Skeletal muscle tissue (tissue), 3 donors: ENCODE measurements at regions not wholly inside any gene's neighbourhood (a gene's known extent, or its start where the extent isn't known, plus 50 kb on each side); places are given as distances from the start of the nearest gene placed in this dataset.

Experiments used
- H3K27ac ChIP-seq: one replicate; pipeline ENCODE4 v1.7.0; 2013; ENCODE audit warnings: mild to moderate bottlenecking, low read depth, low read length, inconsistent platforms
- H3K27me3 ChIP-seq, 3 donors: one replicate each; pipeline ENCODE4 v1.7.0; 2013; ENCODE audit warnings: low read length in 3 of 3; ENCODE audit not compliant: control insufficient read depth in 3 of 3, insufficient read depth in 3 of 3
- H3K36me3 ChIP-seq, 3 donors: one replicate each; pipeline ENCODE4 v1.7.0; 2013; ENCODE audit warnings: low read length in 3 of 3; ENCODE audit not compliant: control insufficient read depth in 3 of 3, insufficient read depth in 3 of 3
- H3K4me1 ChIP-seq, 3 donors: one replicate each; pipeline ENCODE4 v1.7.0; 2013; ENCODE audit warnings: low read length in 3 of 3, mild to moderate bottlenecking in 3 of 3; ENCODE audit not compliant: control insufficient read depth in 3 of 3, insufficient read depth in 3 of 3
- H3K4me3 ChIP-seq, 3 donors: one replicate each; pipeline ENCODE4 v1.7.0; 2013; ENCODE audit warnings: low read length in 3 of 3
- H3K9ac ChIP-seq, 3 donors: one replicate each; pipeline ENCODE4 v1.7.0; 2013; ENCODE audit warnings: low read length in 3 of 3, mild to moderate bottlenecking in 3 of 3, moderate library complexity in 2 of 3, low read depth in 1 of 3
- H3K9me3 ChIP-seq, 3 donors: one replicate each; pipeline ENCODE4 v1.7.0; 2013; ENCODE audit warnings: low read length in 3 of 3; ENCODE audit not compliant: control insufficient read depth in 3 of 3
- donor health status: Osteomylitis.

- Histone ChIP-seq H3K27ac (no peak overlapping the region), H3K9ac (no peak overlapping the region)
Measured at GRCh38 chrX:122546269-122546668, 637.8 kb upstream of the GRIA3 start.

DNA sequence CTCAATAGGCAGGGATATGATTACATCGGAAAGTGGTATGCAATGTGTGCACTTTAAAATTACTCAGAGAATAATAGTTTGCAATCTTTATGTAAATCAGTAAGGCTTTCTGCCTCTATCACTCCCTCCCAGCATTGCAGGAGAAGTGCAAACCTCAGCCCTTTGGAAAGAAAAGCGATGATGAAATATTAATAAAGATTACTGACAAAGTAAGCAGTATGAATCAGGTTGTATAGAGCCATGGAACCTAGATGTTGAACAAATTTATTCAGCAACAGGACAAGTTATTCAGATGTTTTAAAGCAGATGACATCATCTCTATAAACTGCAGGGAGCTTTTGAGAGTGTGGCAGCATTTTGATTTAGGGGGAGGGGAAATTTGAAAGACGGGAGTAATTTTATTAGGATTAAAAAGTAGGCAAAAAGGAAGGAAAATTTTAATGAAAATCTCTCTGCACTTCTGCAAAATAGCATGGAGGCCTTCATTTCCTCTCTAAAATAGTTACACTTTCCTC, 631.7 kb upstream of the GRIA3 start:
- H3K4me1 ChIP-seq = no peaks in the 10 kb centered on the region
- H3K36me3 ChIP-seq = no peaks in the 10 kb centered on the region
- H3K9ac ChIP-seq = no peak overlapping the region
- H3K9me3 ChIP-seq = no peaks in the 10 kb centered on the region
- H3K27me3 ChIP-seq = no peaks in the 10 kb centered on the region
- H3K27ac ChIP-seq = no peak overlapping the region
- H3K4me3 ChIP-seq = no peak overlapping the region

More at GRCh38 chrX:122546269-122546668, 637.8 kb upstream of the GRIA3 start:
- no peak overlapping the region for H3K4me3 ChIP-seq
- no peaks in the 10 kb centered on the region for H3K27me3 ChIP-seq
- H3K4me1 ChIP-seq = no peaks in the 10 kb centered on the region
- H3K9me3 ChIP-seq = no peaks in the 10 kb centered on the region
- H3K36me3 ChIP-seq = no peaks in the 10 kb centered on the region

DNA sequence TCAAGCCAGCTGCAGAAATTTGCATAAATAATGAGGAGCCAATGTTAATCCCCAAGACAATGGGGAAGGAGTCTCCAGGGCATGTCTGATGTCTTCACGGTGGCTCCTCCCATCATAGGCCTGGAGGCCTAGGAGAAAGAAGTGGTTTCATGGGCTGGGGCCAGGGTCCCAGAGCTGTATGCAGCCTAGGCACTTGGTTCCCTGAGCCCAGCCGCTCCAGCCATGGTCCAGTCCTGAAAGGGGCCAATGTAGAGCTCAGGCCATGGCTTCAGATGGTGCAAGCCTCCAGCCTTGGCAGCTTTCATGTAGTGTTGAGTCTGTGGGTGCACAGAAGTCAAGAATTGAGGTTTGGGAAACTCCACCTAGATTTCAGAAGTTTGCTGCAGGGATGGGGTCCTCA, 628.2 kb upstream of the GRIA3 start:
- Histone ChIP-seq H3K4me3 (no peak overlapping the region), H3K9ac (no peak overlapping the region), H3K4me1 (no peaks in the 10 kb centered on the region), H3K27ac (no peak overlapping the region), H3K27me3 (no peaks in the 10 kb centered on the region), H3K36me3 (no peaks in the 10 kb centered on the region), H3K9me3 (no peaks in the 10 kb centered on the region)

GRCh38 chrX:122565952-122566351, 618.1 kb upstream of the GRIA3 start:
- Histone ChIP-seq H3K4me1 (no peaks in the 10 kb centered on the region), H3K4me3 (no peak overlapping the region), H3K27ac (no peak overlapping the region), H3K9me3 (no peaks in the 10 kb centered on the region), H3K27me3 (no peaks in the 10 kb centered on the region), H3K36me3 (no peaks in the 10 kb centered on the region), H3K9ac (no peak overlapping the region)

- H3K9me3 ChIP-seq = no peaks in the 10 kb centered on the region
- no peaks in the 10 kb centered on the region for H3K27me3 ChIP-seq
- no peak overlapping the region for H3K4me3 ChIP-seq
- no peak overlapping the region for H3K9ac ChIP-seq
- no peaks in the 10 kb centered on the region for H3K4me1 ChIP-seq
- H3K27ac ChIP-seq = no peak overlapping the region
- H3K36me3 ChIP-seq = no peaks in the 10 kb centered on the region
Measured at GRCh38 chrX:122566401-122566800, 617.7 kb upstream of the GRIA3 start.

- no peaks in the 10 kb centered on the region for H3K27me3 ChIP-seq
- H3K36me3 ChIP-seq = no peaks in the 10 kb centered on the region
- no peak overlapping the region for H3K27ac ChIP-seq
- H3K4me1 ChIP-seq = no peaks in the 10 kb centered on the region
- no peak overlapping the region for H3K9ac ChIP-seq
- H3K4me3 ChIP-seq = no peak overlapping the region
- H3K9me3 ChIP-seq = no peaks in the 10 kb centered on the region
Measured at GRCh38 chrX:122567911-122568310, 616.2 kb upstream of the GRIA3 start.

DNA sequence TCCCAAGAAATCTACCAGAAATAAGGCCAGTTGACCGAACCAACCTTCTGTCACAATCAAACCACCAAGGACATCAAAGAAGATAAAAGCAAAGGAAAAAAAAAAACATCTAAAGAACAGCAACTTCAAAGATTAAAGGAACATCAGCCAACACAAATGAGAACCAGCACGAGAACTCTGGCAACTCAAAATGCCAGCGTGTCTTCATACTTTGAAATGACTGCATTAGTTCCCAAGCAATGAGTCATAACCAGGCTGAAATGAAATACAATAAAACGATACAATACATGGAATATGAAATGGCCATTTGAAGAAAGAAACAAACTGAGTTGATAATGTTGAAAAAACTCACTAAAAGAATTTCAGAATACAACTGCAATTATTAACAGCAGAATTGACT, 611.6 kb upstream of the GRIA3 start:
- H3K9ac ChIP-seq = no peak overlapping the region
- H3K9me3 ChIP-seq = no peaks in the 10 kb centered on the region
- no peaks in the 10 kb centered on the region for H3K36me3 ChIP-seq
- no peak overlapping the region for H3K4me3 ChIP-seq
- H3K27ac ChIP-seq = no peak overlapping the region
- no peaks in the 10 kb centered on the region for H3K27me3 ChIP-seq
- no peaks in the 10 kb centered on the region for H3K4me1 ChIP-seq

GRCh38 chrX:122579036-122579435, 605.0 kb upstream of the GRIA3 start:
- no peak overlapping the region for H3K4me3 ChIP-seq
- H3K36me3 ChIP-seq = no peaks in the 10 kb centered on the region
- no peaks in the 10 kb centered on the region for H3K9me3 ChIP-seq
- H3K9ac ChIP-seq = no peak overlapping the region
- H3K27ac ChIP-seq = no peak overlapping the region
- no peaks in the 10 kb centered on the region for H3K27me3 ChIP-seq
- no peaks in the 10 kb centered on the region for H3K4me1 ChIP-seq

DNA sequence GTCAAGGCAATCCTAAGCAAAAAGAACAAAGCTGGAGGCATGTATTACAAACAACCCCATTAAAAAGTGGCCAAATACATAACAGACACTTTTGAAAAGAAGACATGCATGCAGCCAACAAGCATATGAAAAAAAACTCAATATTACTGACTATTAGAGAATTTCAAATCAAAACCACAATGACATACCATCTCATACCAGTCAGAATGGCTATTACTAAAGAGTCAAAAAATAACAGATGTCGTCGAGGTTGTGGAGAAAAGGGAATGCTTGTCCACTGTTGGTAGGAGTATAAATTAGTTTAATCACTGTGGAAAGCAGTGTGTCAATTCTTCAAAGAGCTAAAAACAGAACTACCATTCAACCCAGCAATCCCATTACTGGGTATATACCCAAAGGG, 604.6 kb upstream of the GRIA3 start:
- Histone ChIP-seq H3K27me3 (no peaks in the 10 kb centered on the region), H3K4me1 (no peaks in the 10 kb centered on the region), H3K27ac (no peak overlapping the region), H3K9me3 (no peaks in the 10 kb centered on the region), H3K4me3 (no peak overlapping the region), H3K36me3 (no peaks in the 10 kb centered on the region), H3K9ac (no peak overlapping the region)

GRCh38 chrX:122582280-122582974, 601.7 kb upstream of the GRIA3 start:
- Histone ChIP-seq H3K9me3 (no peaks in the 10 kb centered on the region), H3K9ac (no peak overlapping the region), H3K27ac (no peak overlapping the region), H3K36me3 (no peaks in the 10 kb centered on the region), H3K4me3 (no peak overlapping the region), H3K27me3 (no peaks in the 10 kb centered on the region), H3K4me1 (no peaks in the 10 kb centered on the region)
